RWPE1 (cell line): ENCODE measurements at regions not wholly inside any gene's neighbourhood (a gene's known extent, or its start where the extent isn't known, plus 50 kb on each side); places are given as distances from the start of the nearest gene placed in this dataset.
"Not testable (repeated sequence)": the region's sequence is repeated elsewhere in the genome, so short reads cannot be mapped to it uniquely, and the experiment has no call there.

Experiments
- CTCF ChIA-PET: fragments of 350-600 bp; sonication (Branson Sonifier 250); formaldehyde crosslinking; extraction: SDS; loops from one replicate; lab custom pipeline; 2021; lab: Yijun Ruan, JAX
- POLR2A ChIA-PET: fragments of 400-600 bp; formaldehyde crosslinking; extraction: SDS; loops from one replicate; lab custom pipeline; 2020; ENCODE audit warnings: antibody characterized with exemption; ENCODE audit not compliant: low non-redundant PET; lab: Yijun Ruan, JAX
- DNase-seq: peaks from one replicate; pipeline ENCODE4 v3.0.0; 2012; ENCODE audit warnings: low spot score
- H3K27ac ChIP-seq: fragments of 450-650 bp; 2 replicates; pipeline ENCODE4 v1.5.1; 2017
- CTCF ChIP-seq: fragments of 450-650 bp; conservative IDR thresholded peaks from 2 replicates; pipeline ENCODE4 v1.5.1; 2017; ENCODE audit warnings: low read depth, mild to moderate bottlenecking

- no peak for DNase-seq
- ChIA-PET CTCF (interaction anchor here (0.6 kb wide), 1 partner anchor 44 kb away, joined by 5 read pairs; no protein-coding TSS in a partner anchor), POLR2A (no interaction called here)
- TF ChIP-seq CTCF, result no peak
- no peak overlapping the region for H3K27ac ChIP-seq
These were observed 154.5 kb downstream of the LAT start for GRCh38 chr16:29139261-29139802.

- H3K27ac ChIP-seq, POLR2A ChIA-PET, CTCF ChIA-PET, DNase-seq: not testable (repeated sequence)
These were observed 153.8 kb downstream of the LAT start for GRCh38 chr16:29138698-29139097.

- CTCF ChIA-PET, POLR2A ChIA-PET, DNase-seq, H3K27ac ChIP-seq: not testable (repeated sequence)
These were observed 153.2 kb downstream of the LAT start for GRCh38 chr16:29137894-29138662.

GRCh38 chr16:29137461-29137860 lies 152.6 kb downstream of the LAT start:
- CTCF ChIA-PET, DNase-seq, POLR2A ChIA-PET, H3K27ac ChIP-seq: not testable (repeated sequence)

GRCh38 chr16:29136916-29137315 lies 152.1 kb downstream of the LAT start:
- not testable (repeated sequence) for DNase-seq

GRCh38 chr16:29136046-29136696 lies 151.3 kb downstream of the LAT start:
- CTCF ChIA-PET, DNase-seq, POLR2A ChIA-PET, H3K27ac ChIP-seq: not testable (repeated sequence)

More at GRCh38 chr16:29136916-29137315, 152.1 kb downstream of the LAT start:
- POLR2A ChIA-PET, H3K27ac ChIP-seq, CTCF ChIA-PET: not testable (repeated sequence)

GRCh38 chr16:29135098-29135497 lies 150.2 kb downstream of the LAT start:
- H3K27ac ChIP-seq, POLR2A ChIA-PET, DNase-seq, CTCF ChIA-PET: not testable (repeated sequence)

- CTCF ChIA-PET, DNase-seq, H3K27ac ChIP-seq: not testable (repeated sequence)
- POLR2A ChIA-PET, result interaction anchor here (0.5 kb wide), 1 partner anchor 17 kb away, joined by 3 read pairs; no protein-coding TSS in a partner anchor
These were observed 149.0 kb downstream of the LAT start for GRCh38 chr16:29133681-29134430.

GRCh38 chr16:29132869-29133268 lies 148.0 kb downstream of the LAT start:
- H3K27ac ChIP-seq, CTCF ChIA-PET, POLR2A ChIA-PET, DNase-seq: not testable (repeated sequence)

- H3K27ac ChIP-seq, DNase-seq, CTCF ChIA-PET, POLR2A ChIA-PET: not testable (repeated sequence)
These were observed 147.6 kb downstream of the LAT start for GRCh38 chr16:29132444-29132843.

- CTCF ChIA-PET, POLR2A ChIA-PET, DNase-seq: not testable (repeated sequence)
These were observed 146.3 kb downstream of the LAT start for GRCh38 chr16:29130901-29131851.

GRCh38 chr16:29130131-29130711 lies 145.4 kb downstream of the LAT start:
- POLR2A ChIA-PET, CTCF ChIA-PET, DNase-seq, H3K27ac ChIP-seq: not testable (repeated sequence)

More at GRCh38 chr16:29130901-29131851, 146.3 kb downstream of the LAT start:
- not testable (repeated sequence) for H3K27ac ChIP-seq

GRCh38 chr16:29129458-29130038 lies 144.7 kb downstream of the LAT start:
- POLR2A ChIA-PET, DNase-seq, CTCF ChIA-PET, H3K27ac ChIP-seq: not testable (repeated sequence)
